ENCODE measurements at regions not wholly inside any gene's neighbourhood (a gene's known extent, or its start where the extent isn't known, plus 50 kb on each side); places are given as distances from the start of the nearest gene placed in this dataset.

GRCh38 chr9:7906783-7907550 is 107.4 kb upstream of the DMAC1 start:
- TF ChIP-seq GATA2 (IDR thresholded peaks at IDR 0.05; ENCODE audit: low read depth, low read length) (no peak), GATA3 (IDR thresholded peaks at IDR 0.05; ENCODE audit: low read depth, low read length) (no peak)

GRCh38 chr9:7901621-7902020 is 102.0 kb upstream of the DMAC1 start:
- TF ChIP-seq GATA2 (IDR thresholded peaks at IDR 0.05; ENCODE audit: low read depth, low read length) (no peak), GATA3 (IDR thresholded peaks at IDR 0.05; ENCODE audit: low read depth, low read length) (no peak)

- no peak for TF ChIP-seq GATA3 (IDR thresholded peaks at IDR 0.05; ENCODE audit: low read depth, low read length)
- TF ChIP-seq GATA2 (IDR thresholded peaks at IDR 0.05; ENCODE audit: low read depth, low read length) = no peak
These were observed 101.0 kb upstream of the DMAC1 start for GRCh38 chr9:7900541-7900940.

- TF ChIP-seq GATA2 (IDR thresholded peaks at IDR 0.05; ENCODE audit: low read depth, low read length) = no peak
- no peak for TF ChIP-seq GATA3 (IDR thresholded peaks at IDR 0.05; ENCODE audit: low read depth, low read length)
These were observed 100.2 kb upstream of the DMAC1 start for GRCh38 chr9:7899753-7900152.

- no peak for TF ChIP-seq GATA3 (IDR thresholded peaks at IDR 0.05; ENCODE audit: low read depth, low read length)
- TF ChIP-seq GATA2 (IDR thresholded peaks at IDR 0.05; ENCODE audit: low read depth, low read length) = no peak
These were observed 94.7 kb upstream of the DMAC1 start for GRCh38 chr9:7894231-7894630.

- TF ChIP-seq GATA2 (IDR thresholded peaks at IDR 0.05; ENCODE audit: low read depth, low read length) = no peak
- TF ChIP-seq GATA3 (IDR thresholded peaks at IDR 0.05; ENCODE audit: low read depth, low read length) = no peak
These were observed 93.4 kb upstream of the DMAC1 start for GRCh38 chr9:7892975-7893374.

- no peak for TF ChIP-seq GATA2 (IDR thresholded peaks at IDR 0.05; ENCODE audit: low read depth, low read length)
- TF ChIP-seq GATA3 (IDR thresholded peaks at IDR 0.05; ENCODE audit: low read depth, low read length) = no peak
These were observed 80.1 kb upstream of the DMAC1 start for GRCh38 chr9:7879551-7880245.

- TF ChIP-seq GATA3 (IDR thresholded peaks at IDR 0.05; ENCODE audit: low read depth, low read length) (no peak), GATA2 (IDR thresholded peaks at IDR 0.05; ENCODE audit: low read depth, low read length) (no peak)
These were observed 72.6 kb upstream of the DMAC1 start for GRCh38 chr9:7871977-7872730.

GRCh38 chr9:7869340-7869739 is 69.8 kb upstream of the DMAC1 start:
- TF ChIP-seq GATA2 (IDR thresholded peaks at IDR 0.05; ENCODE audit: low read depth, low read length) (no peak), GATA3 (IDR thresholded peaks at IDR 0.05; ENCODE audit: low read depth, low read length) (no peak)

GRCh38 chr9:7862170-7862569 is 62.6 kb upstream of the DMAC1 start:
- TF ChIP-seq GATA3 (IDR thresholded peaks at IDR 0.05; ENCODE audit: low read depth, low read length) = no peak
- no peak for TF ChIP-seq GATA2 (IDR thresholded peaks at IDR 0.05; ENCODE audit: low read depth, low read length)

GRCh38 chr9:7861086-7861485 is 61.5 kb upstream of the DMAC1 start:
- TF ChIP-seq GATA2 (IDR thresholded peaks at IDR 0.05; ENCODE audit: low read depth, low read length) (no peak), GATA3 (IDR thresholded peaks at IDR 0.05; ENCODE audit: low read depth, low read length) (no peak)

- TF ChIP-seq GATA2 (IDR thresholded peaks at IDR 0.05; ENCODE audit: low read depth, low read length) (no peak), GATA3 (IDR thresholded peaks at IDR 0.05; ENCODE audit: low read depth, low read length) (no peak)
These were observed 60.7 kb upstream of the DMAC1 start for GRCh38 chr9:7860335-7860709.

GRCh38 chr9:7859701-7860334 is 60.2 kb upstream of the DMAC1 start:
- TF ChIP-seq GATA2 (IDR thresholded peaks at IDR 0.05; ENCODE audit: low read depth, low read length) (no peak), GATA3 (IDR thresholded peaks at IDR 0.05; ENCODE audit: low read depth, low read length) (no peak)

GRCh38 chr9:7858166-7858565 is 58.6 kb upstream of the DMAC1 start:
- TF ChIP-seq GATA3 (IDR thresholded peaks at IDR 0.05; ENCODE audit: low read depth, low read length) = no peak
- no peak for TF ChIP-seq GATA2 (IDR thresholded peaks at IDR 0.05; ENCODE audit: low read depth, low read length)

All from SH-SY5Y (cell line).